HG03575 (cell line): ENCODE measurements at regions not wholly inside any gene's neighbourhood (a gene's known extent, or its start where the extent isn't known, plus 50 kb on each side); places are given as distances from the start of the nearest gene placed in this dataset.

ENCODE experiments used
- ATAC-seq: cut with Tn5 transposase; IDR thresholded peaks from one replicate; pipeline ENCODE4 v1.9.1; 2021; ENCODE audit not compliant: unreplicated experiment, insufficient number of reproducible peaks, low FRiP score; ENCODE audit errors: extremely low read depth

- ATAC-seq = no peak
These were observed 51.3 kb downstream of the GADD45G start for GRCh38 chr9:89655990-89656657.

- no peak for ATAC-seq
These were observed 52.5 kb downstream of the GADD45G start for GRCh38 chr9:89657295-89657694.

DNA sequence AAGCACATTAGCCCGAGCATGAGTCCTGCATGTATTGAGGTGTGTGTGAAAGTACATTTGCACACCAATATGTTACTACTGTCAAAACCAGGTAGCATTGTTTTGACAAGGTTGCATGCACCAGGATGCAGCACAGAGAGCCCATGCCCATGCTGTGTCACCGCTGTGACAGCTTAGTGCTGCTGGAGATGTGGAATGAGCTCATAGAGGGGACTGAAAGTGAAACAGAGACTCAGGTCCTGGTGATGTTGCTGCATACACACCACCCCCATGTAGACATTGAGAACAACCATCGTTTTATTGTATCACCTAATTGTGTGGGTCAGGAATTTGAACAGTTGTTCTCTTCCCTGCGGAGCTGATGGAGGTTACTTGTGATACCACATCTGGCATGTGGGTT, 53.0 kb downstream of the GADD45G start:
- no peak for ATAC-seq

DNA sequence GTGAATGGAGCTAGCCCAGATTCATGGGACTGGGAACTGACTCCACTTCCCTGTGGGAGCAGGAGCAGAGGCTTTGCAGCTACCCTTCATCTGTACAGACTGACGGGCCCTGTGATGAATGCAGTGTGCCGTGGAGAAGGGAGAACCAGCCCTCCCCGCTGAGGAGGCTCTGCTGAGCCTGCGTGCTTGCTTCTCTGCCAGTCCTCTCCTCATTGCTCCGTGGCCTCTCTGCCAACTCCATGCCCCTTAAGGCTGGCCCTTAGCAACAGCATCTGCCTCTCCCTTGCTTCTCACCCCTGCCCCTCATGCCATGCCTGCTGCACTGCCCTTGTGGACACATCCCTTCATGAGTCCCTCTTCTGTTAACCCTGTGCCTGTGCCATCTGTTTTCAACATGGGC, 53.6 kb downstream of the GADD45G start:
- ATAC-seq = no peak

- no peak for ATAC-seq
These were observed 54.1 kb downstream of the GADD45G start for GRCh38 chr9:89658931-89659330.

DNA sequence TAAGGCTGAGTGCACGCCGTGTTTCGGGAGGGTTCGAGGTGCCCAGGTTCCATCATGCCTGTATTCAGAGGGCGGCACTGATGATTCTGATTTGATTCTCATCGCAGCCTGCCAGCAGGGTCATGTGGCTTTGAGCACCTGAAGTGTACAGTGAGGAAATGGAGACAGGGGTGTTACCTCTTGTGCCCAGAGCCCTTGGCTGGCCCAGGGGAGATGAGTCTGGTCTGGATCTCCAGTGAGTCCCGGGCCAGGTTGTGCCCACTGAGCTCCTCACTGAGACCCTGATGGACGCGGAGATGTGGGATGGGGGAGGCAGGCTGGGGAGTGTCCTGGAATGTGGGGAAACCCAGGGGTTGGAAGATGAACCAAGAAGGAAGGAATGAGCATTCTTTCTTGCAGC, 54.7 kb downstream of the GADD45G start:
- no peak for ATAC-seq

DNA sequence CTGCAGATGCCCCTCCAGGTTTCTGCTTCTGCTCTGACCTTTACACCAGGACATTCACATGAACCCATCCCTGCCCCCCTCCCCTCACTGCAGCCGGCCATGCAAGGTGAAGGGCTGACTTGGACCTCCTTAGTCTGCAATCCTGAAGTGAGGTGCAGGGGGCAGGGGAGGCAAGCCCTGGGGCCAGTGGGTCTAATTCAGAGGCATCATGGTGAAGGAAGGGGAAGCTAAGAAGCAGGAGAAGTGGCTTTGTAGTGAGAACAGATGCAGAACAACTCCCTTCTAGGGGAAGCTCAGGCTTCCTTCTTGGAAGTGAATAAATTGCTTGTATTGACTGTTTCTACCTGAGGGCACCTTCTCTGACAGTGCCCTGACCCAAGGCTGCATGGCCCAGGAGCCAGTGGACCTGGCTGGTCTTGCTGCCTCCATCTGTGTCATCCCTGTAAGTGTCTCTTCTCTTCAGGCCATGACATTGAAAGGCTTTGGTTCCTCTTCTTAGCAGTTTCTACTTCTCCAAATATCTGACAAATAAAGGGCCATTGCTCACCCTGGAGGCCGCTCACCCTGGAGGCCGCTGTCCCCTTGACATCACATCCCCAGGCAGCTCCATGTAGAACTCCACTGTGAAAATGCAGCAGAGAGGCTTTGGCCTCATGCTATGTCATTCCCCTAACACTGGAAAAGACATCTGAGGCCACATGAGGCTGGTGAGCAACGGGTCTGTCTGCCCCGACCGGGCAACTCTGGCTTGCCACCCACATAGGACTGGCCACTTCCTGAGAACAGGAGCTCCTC, 55.3 kb downstream of the GADD45G start:
- no peak for ATAC-seq

GRCh38 chr9:89661391-89661949, 56.7 kb downstream of the GADD45G start:
- ATAC-seq = no peak

DNA sequence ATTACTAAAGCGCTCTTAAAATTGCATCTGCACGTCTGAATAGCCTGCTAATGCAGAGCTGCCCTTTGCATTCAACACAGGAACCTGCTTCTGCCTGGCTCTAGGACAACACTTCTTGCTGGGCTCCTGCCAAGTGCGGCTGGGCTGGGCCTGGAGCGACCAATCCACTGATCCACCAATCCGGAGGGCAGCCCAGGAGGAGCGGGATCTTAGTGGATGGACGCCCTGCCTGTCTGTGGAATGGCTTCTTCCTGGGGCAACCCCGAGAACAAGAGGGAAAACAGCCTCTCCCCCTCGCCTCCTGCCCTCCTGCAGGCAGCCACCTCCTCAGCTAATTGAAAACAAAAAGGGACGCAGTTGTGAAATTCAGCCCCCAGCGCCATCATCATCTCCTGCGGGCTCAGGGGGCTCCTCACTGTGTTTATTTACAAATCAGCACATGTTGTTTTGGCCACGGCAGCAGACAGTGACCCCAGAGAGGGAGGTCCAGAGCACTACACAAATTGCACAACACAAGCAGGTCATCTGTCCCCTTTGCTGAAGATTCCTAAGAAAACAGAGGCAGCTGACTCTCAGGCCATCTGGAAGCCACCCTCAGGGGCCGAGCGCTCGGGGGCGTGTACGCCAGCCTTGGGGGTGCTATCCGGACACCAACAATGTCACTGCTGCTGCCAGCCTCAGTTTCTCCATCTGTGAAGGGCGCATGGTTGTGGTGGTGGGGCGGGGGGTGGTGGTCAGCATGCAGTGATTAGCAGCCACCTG, 57.3 kb downstream of the GADD45G start:
- ATAC-seq = no peak

DNA sequence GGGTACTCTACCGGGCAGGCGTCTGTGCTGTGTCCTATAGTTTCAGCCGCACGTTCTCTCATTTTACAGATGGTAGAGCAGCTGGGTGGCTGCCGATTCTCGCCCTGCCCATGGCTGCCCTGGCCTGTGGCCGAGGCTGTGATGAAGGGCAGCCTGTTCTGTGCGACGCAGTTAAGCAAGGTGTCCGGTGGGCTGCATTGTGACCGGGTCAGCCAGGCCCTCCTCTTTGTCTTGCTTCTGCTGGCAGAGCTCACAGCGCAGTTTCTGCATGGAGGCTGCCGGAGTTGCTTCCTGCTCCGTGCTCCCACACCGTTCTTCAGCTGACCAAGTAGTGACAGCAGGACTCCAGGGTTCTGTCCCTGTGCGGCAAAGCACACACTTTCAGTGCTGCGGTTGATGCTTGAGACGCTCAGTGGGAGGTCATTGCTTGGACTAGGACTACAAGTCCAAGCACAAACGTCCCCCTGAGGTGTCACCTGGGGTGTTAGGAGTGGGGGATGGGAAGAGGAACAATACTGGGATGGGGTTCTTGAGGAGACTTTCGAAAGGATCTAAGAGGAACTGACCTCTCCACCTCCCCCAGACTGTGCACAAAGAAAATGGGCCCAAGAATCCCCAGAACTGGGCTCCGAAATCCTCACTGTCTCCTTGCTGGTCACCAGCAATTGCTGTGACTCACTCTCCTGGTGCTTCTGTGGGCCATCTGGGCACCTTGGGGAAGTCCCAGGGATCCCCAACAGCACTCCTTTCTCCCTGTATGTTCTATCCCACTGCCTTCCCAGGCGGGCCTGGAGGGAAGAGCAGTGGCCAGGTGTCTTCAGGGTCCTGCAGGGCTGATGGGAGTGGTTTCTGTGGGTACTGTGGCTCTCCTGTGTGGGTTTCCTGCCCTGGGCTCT, 58.2 kb downstream of the GADD45G start:
- no peak for ATAC-seq

GRCh38 chr9:89663614-89663970, 58.8 kb downstream of the GADD45G start:
- no peak for ATAC-seq

- ATAC-seq = no peak
These were observed 59.2 kb downstream of the GADD45G start for GRCh38 chr9:89664010-89664409.

DNA sequence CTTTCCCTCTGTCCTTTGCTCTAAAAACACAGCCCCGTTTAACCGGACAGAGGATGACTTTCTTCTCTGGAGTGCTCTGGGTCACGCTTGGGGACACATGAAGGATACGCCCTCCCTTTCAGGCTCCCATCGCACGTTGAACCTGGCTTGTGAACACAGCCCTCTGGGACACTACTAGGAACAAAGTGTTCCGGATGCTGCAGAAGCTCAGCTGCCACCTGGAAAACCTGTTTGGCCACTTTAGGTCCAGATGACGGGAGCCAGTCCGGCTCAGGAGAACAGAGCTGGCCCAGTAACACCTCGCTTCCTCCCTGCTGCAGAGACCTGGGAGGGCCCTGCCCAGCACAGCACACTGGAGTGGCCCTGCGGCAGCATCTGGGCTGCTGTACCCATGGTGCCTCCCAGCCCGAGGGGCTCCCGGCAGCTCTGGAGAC, 60.1 kb downstream of the GADD45G start:
- ATAC-seq = no peak

- ATAC-seq = no peak
These were observed 61.6 kb downstream of the GADD45G start for GRCh38 chr9:89666364-89666763.

DNA sequence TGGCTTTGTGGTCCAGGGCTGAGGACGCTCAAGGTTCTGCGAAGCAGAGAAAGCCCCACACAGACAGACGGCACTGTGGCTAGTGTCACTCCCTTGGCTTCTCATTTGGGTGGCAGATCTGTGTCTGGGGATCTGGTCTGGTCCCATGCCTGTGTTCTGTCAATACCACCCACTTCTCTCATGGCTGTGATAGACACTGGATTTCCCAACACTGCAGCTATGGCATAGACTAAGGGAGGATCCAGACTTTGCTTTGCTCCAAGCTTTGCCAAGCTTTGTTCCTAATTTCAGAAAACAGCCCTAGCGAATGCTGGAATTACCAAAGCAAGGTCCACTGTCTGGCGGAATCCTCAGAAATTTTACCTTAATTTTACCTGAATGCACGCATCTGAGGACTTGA, 62.1 kb downstream of the GADD45G start:
- no peak for ATAC-seq

DNA sequence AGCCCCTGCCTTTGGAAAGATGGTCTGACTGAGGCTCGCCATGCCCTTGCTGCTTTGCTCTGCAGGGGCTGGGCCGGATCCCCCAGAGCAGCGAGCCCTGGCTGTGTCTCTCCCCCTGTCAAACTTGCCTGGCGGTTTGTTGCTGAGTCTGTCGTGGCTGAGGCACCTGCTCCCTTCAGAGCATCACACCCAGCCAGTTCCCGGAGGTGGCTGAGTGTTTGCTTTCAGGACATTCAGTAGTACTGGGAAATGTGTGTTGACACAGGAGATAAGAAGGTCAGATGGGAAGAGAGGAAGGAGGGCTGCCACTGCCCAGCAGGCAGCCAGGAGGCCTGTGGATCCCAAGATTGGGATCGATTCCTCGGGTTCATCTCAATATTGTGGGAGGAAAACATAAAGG, 62.9 kb downstream of the GADD45G start:
- no peak for ATAC-seq

DNA sequence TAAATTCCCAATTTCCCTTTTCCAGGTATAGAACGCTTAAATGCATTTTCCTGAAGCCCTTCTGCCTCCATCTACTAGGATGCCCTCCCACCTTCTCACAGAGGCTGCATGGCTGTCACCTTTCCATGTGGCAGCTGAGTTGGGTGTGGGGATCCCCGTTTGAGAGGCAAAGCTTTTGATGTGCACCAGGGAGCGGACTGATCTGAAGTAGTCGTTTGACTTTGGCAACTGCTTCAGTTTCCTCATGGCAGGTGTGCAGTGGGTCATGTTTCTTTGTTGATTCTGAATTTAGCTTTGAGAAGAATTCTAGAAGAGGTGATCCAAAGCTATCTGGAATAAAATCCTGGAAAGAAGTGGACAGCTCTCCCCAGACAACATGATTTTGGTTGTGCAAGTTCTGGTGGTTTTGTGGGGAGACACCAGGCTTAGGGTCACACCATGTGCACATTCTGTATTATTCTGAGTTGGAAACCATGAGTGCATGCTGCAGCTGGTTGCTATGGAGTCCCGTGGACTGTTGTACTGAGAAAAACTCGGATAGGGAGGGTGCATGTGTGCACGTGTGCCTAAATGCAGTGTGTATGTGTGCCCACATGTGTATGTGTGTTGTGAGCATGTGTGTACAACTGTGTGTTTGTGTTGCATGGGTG, 63.5 kb downstream of the GADD45G start:
- ATAC-seq = no peak

- ATAC-seq = no peak
These were observed 64.0 kb downstream of the GADD45G start for GRCh38 chr9:89668866-89669246.
